ENCODE measurements at regions not wholly inside any gene's neighbourhood (a gene's known extent, or its start where the extent isn't known, plus 50 kb on each side); places are given as distances from the start of the nearest gene placed in this dataset.

DNA sequence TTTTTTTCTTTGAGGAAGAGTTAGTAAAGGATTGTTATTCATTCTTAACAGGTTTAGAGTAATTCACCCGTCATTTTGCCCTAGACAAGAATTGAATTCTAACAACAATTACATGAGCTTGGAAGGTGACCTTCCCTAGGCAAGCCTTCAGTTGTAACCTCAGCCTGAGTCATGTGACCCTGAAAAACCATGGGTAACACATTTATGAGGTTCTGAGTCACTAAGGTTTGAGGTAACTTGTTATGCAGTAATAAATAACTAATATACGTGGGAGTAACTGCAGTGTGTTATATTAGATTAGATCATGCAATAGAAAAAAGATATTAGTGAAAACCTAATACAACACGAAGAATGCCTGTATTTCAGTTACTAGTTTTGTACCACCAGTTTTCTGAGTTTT, 237.6 kb upstream of the NDN start:
- intact Hi-C loops (cut with DNase I) = no loop called here
- FAIRE-seq (no peak), DNase-seq (no peak)
- H3K4me3 ChIP-seq (ENCODE audit: low read length in 3 of 3) = no peak overlapping the region
- H3K27me3 ChIP-seq (ENCODE audit: control insufficient read depth, insufficient read depth, low read length) = no peaks in the 10 kb centered on the region
- no peaks in the 10 kb centered on the region for H3K4me1 ChIP-seq (ENCODE audit: control insufficient read depth in 2 of 3, insufficient read depth in 2 of 3, low read depth in 1 of 3, low read length in 3 of 3)
- TF ChIP-seq CTCF (IDR thresholded peaks at IDR 0.05; ENCODE audit: borderline replicate concordance, extremely low read depth, insufficient read depth) = no peak
- H3K9ac ChIP-seq (ENCODE audit: low read length in 3 of 3) = no peak overlapping the region
- no peak overlapping the region for H3K27ac ChIP-seq (ENCODE audit: low read depth in 2 of 2, low read length in 2 of 2)
- no peaks in the 10 kb centered on the region for H3K9me3 ChIP-seq (ENCODE audit: control insufficient read depth in 2 of 3, insufficient read depth in 1 of 3, low read length in 3 of 3)
- no peaks in the 10 kb centered on the region for H3K36me3 ChIP-seq (ENCODE audit: control insufficient read depth in 2 of 3, insufficient read depth in 3 of 3, low read length in 3 of 3)

DNA sequence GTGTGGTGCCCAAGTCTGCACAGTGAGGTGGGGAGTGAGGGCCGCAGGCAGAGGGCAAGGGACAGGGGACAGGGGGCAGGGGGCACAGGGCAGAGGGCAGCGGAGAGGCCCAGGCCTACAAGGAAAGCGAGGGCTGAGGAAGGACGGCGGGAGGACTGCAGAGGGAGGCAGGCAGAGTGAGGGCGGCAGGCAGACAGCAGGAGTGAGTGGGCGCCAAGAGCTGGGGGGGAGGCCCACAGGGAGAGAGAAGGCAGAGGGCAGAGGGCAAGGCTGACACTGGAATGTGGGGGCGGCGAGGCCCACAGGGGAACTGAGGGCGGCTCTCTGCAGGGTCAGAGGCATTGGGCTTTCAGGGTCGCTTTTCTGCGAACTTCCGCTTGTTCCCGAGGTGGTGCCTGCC, 267.8 kb upstream of the NDN start:
- H3K36me3 ChIP-seq (ENCODE audit: control insufficient read depth in 2 of 3, insufficient read depth in 3 of 3, low read length in 3 of 3) = no peaks in the 10 kb centered on the region
- no peaks in the 10 kb centered on the region for H3K27me3 ChIP-seq (ENCODE audit: control insufficient read depth, insufficient read depth, low read length)
- H3K9ac ChIP-seq (ENCODE audit: low read length in 3 of 3) = no peak overlapping the region
- H3K9me3 ChIP-seq (ENCODE audit: control insufficient read depth in 2 of 3, insufficient read depth in 1 of 3, low read length in 3 of 3) = no peaks in the 10 kb centered on the region
- TF ChIP-seq CTCF (IDR thresholded peaks at IDR 0.05; ENCODE audit: borderline replicate concordance, extremely low read depth, insufficient read depth) = no peak
- peak in 2 of 5 donors; percentile 31 to 49 for DNase-seq
- intact Hi-C loops (cut with DNase I) = no loop called here
- no peak overlapping the region for H3K27ac ChIP-seq (ENCODE audit: low read depth in 2 of 2, low read length in 2 of 2)
- H3K4me3 ChIP-seq (ENCODE audit: low read length in 3 of 3) = no peak overlapping the region
- no peak for FAIRE-seq
- no peaks in the 10 kb centered on the region for H3K4me1 ChIP-seq (ENCODE audit: control insufficient read depth in 2 of 3, insufficient read depth in 2 of 3, low read depth in 1 of 3, low read length in 3 of 3)

GRCh38 chr15:23983500-23984259, 296.6 kb upstream of the NDN start:
- H3K4me3 ChIP-seq (ENCODE audit: low read length in 3 of 3) = no peak overlapping the region
- intact Hi-C loops (cut with DNase I) = no loop called here
- H3K27ac ChIP-seq (ENCODE audit: low read depth in 2 of 2, low read length in 2 of 2) = no peak overlapping the region
- no peaks in the 10 kb centered on the region for H3K27me3 ChIP-seq (ENCODE audit: control insufficient read depth, insufficient read depth, low read length)
- FAIRE-seq (no peak), DNase-seq (no peak)
- peaks cover 0 to 3% (median 0%) of the 10 kb centered on the region in 3 donors for H3K9me3 ChIP-seq (ENCODE audit: control insufficient read depth in 2 of 3, insufficient read depth in 1 of 3, low read length in 3 of 3)
- H3K36me3 ChIP-seq (ENCODE audit: control insufficient read depth in 2 of 3, insufficient read depth in 3 of 3, low read length in 3 of 3) = no peaks in the 10 kb centered on the region
- no peak overlapping the region for H3K9ac ChIP-seq (ENCODE audit: low read length in 3 of 3)
- no peaks in the 10 kb centered on the region for H3K4me1 ChIP-seq (ENCODE audit: control insufficient read depth in 2 of 3, insufficient read depth in 2 of 3, low read depth in 1 of 3, low read length in 3 of 3)
- TF ChIP-seq CTCF (IDR thresholded peaks at IDR 0.05; ENCODE audit: borderline replicate concordance, extremely low read depth, insufficient read depth) = no peak

- Histone ChIP-seq H3K4me3 (ENCODE audit: low read length in 3 of 3) (no peak overlapping the region), H3K27ac (ENCODE audit: low read depth in 2 of 2, low read length in 2 of 2) (no peak overlapping the region), H3K27me3 (ENCODE audit: control insufficient read depth, insufficient read depth, low read length) (no peaks in the 10 kb centered on the region), H3K9me3 (ENCODE audit: control insufficient read depth in 2 of 3, insufficient read depth in 1 of 3, low read length in 3 of 3) (peaks cover 0 to 13% (median 0%) of the 10 kb centered on the region in 3 donors), H3K4me1 (ENCODE audit: control insufficient read depth in 2 of 3, insufficient read depth in 2 of 3, low read depth in 1 of 3, low read length in 3 of 3) (no peaks in the 10 kb centered on the region), H3K36me3 (ENCODE audit: control insufficient read depth in 2 of 3, insufficient read depth in 3 of 3, low read length in 3 of 3) (no peaks in the 10 kb centered on the region), H3K9ac (ENCODE audit: low read length in 3 of 3) (no peak overlapping the region)
- intact Hi-C loops (cut with DNase I) = no loop called here
- TF ChIP-seq CTCF (IDR thresholded peaks at IDR 0.05; ENCODE audit: borderline replicate concordance, extremely low read depth, insufficient read depth) = no peak
- FAIRE-seq (no peak), DNase-seq (no peak)
Observed at GRCh38 chr15:23994273-23994672, 307.2 kb upstream of the NDN start.

Data from kidney (tissue), 13 donors.